HEK293T (cell line): ENCODE measurements at regions not wholly inside any gene's neighbourhood (a gene's known extent, or its start where the extent isn't known, plus 50 kb on each side); places are given as distances from the start of the nearest gene placed in this dataset.

ENCODE experiments used
- BHLHE40 ChIP-seq: fragments of 450-650 bp; IDR thresholded peaks from 2 replicates; pipeline ENCODE4 v1.6.1; 2016; ENCODE audit warnings: mild to moderate bottlenecking, moderate library complexity, borderline replicate concordance
- CTBP1 ChIP-seq: fragments of 450-650 bp; IDR thresholded peaks from 2 replicates; pipeline ENCODE4 v1.6.1; 2016; ENCODE audit warnings: borderline replicate concordance
- FOXM1 ChIP-seq: fragments of 450-650 bp; IDR thresholded peaks from 2 replicates; pipeline ENCODE4 v1.6.1; 2017; ENCODE audit warnings: mild to moderate bottlenecking, borderline replicate concordance
- LEF1 ChIP-seq: fragments of 450-650 bp; IDR thresholded peaks from 2 replicates; pipeline ENCODE4 v1.6.1; 2017; ENCODE audit warnings: mild to moderate bottlenecking, borderline replicate concordance
- SUZ12 ChIP-seq: fragments of 450-650 bp; IDR thresholded peaks from 2 replicates; pipeline ENCODE4 v1.6.1; 2016; ENCODE audit warnings: mild to moderate bottlenecking
- ZNF384 ChIP-seq: fragments of 450-650 bp; IDR thresholded peaks from 2 replicates; pipeline ENCODE4 v1.6.1; 2016

DNA sequence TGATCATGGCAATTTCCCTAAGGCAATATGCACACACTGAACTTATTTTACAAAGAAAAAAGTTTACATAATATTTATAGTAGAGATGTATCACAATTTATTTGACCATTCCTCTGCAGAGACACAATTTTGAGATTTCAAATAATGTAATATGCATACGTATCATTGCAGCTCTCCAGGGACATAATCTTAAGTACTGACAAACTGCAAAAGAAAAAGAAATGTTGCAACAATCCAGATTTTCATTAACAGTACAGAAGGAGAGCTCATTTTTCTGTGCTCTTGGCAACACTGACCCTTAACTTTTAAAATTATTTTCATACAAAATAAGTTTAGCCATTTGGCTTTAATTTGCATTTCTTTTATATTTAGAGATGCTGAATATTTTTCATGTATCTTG, 710.2 kb upstream of the SLC39A10 start:
- no peak for TF ChIP-seq ZNF384
- no peak for TF ChIP-seq CTBP1
- no peak for TF ChIP-seq SUZ12
- no peak for TF ChIP-seq BHLHE40
- TF ChIP-seq FOXM1 = no peak
- no peak for TF ChIP-seq LEF1
